Retinal pigment epithelial cell (primary cell): ENCODE measurements at regions not wholly inside any gene's neighbourhood (a gene's known extent, or its start where the extent isn't known, plus 50 kb on each side); places are given as distances from the start of the nearest gene placed in this dataset.
"Not testable (repeated sequence)": the region's sequence is repeated elsewhere in the genome, so short reads cannot be mapped to it uniquely, and the experiment has no call there.

Experiments
- DNase-seq: peaks from one replicate; pipeline ENCODE4 v3.0.0-alpha.2; 2010; ENCODE audit warnings: low read depth
- H3K4me3 ChIP-seq: 2 replicates; pipeline ENCODE4 v1.5.1; 2011; ENCODE audit warnings: mild to moderate bottlenecking, low read length, control low read depth, moderate library complexity
- TF ChIP-seq, protein P1 (sequence below): conservative IDR thresholded peaks from 2 replicates; pipeline ENCODE4 v1.5.1; 2011; ENCODE audit warnings: low read depth, low read length, control low read depth, inconsistent platforms

DNA sequence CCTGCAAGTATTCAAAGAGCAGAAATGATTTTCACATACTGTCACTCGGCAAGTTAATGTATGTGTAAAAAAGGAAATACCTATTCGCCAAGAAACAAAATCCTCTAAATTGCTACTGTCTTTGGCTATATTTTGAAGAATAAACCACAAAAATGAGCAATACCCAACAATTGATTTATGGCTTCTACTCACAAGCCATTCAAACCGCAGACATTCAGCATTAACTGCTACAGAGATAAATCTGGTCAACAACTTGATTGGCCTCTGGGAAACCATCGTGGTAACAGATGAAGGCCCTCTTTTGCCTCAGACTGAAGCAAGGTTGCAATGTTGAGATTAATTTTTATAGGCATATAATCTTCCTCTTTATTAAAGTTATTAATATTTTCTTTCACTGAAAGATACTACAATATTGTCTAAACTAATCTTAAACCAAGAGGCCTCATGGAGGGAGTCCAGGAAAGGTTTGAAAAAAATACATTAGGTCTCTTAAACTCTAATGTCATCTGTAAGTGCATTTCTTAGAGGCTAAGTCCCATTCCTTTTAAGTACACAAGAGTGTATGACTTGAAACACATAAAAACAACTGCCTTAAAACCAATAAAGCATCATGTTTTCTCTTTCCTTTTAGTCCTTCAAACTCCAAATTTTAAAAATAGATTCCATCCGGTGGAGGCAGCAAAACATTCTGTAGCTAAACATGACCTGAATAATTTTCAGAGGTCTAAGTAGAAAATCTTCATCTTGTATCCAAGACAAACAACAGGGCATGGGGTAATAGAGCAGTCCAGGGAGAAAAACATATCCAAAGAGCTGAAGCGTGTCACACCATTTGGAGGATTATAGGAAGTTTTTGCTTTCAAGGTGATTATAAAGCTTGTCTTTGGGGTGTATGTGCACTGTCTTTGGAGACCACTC is 162.4 kb upstream of the TGFBR2 start:
- TF ChIP-seq, protein P1, sequence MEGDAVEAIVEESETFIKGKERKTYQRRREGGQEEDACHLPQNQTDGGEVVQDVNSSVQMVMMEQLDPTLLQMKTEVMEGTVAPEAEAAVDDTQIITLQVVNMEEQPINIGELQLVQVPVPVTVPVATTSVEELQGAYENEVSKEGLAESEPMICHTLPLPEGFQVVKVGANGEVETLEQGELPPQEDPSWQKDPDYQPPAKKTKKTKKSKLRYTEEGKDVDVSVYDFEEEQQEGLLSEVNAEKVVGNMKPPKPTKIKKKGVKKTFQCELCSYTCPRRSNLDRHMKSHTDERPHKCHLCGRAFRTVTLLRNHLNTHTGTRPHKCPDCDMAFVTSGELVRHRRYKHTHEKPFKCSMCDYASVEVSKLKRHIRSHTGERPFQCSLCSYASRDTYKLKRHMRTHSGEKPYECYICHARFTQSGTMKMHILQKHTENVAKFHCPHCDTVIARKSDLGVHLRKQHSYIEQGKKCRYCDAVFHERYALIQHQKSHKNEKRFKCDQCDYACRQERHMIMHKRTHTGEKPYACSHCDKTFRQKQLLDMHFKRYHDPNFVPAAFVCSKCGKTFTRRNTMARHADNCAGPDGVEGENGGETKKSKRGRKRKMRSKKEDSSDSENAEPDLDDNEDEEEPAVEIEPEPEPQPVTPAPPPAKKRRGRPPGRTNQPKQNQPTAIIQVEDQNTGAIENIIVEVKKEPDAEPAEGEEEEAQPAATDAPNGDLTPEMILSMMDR, result no peak
- DNase-seq, result no peak
- H3K4me3 ChIP-seq, result no peak overlapping the region

DNA sequence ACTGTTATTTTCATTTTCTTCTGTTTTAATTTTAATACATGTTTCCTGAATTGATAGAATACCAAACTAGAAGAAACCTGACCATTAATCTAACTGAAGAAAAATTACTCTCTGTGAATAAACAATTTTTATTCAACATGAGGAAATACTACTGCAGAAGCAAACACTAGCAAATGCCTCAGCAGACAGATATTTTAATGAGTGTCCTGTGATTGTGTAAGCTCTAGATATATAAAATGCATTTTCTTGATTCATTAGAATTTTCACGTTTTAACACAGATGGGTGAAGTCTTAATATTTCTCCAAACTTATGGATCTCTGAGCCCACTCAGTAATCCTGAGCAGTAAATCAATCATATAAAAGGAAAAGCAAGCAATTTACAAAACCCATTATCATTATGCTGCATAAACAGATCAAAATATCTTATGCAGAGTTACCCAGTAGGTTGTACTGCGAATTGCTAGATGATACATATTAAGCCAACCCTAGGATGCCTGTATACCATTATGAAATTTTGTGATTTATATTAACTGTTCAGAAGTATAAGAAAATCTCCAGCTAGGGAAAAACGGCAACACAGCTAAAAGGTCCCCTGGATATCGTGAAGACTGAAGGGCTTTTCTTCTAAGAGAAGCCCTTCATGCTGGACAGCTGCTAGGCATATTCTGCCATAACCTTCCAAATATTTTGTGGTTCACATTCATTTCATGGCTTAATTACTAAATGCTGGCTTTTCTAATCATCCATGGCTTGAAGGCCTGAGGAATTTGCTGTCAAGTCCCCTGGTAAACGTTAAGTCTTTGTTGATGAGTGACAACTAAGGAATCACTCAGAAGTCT is 157.7 kb upstream of the TGFBR2 start:
- TF ChIP-seq, protein P1, result no peak
- DNase-seq, result no peak

GRCh38 chr3:30449290-30449632 is 157.1 kb upstream of the TGFBR2 start:
- no peak for DNase-seq
- H3K4me3 ChIP-seq, result no peak overlapping the region
- TF ChIP-seq, protein P1, result no peak

More for the DNA sequence above, 157.7 kb upstream of the TGFBR2 start:
- H3K4me3 ChIP-seq, result no peak overlapping the region

DNA sequence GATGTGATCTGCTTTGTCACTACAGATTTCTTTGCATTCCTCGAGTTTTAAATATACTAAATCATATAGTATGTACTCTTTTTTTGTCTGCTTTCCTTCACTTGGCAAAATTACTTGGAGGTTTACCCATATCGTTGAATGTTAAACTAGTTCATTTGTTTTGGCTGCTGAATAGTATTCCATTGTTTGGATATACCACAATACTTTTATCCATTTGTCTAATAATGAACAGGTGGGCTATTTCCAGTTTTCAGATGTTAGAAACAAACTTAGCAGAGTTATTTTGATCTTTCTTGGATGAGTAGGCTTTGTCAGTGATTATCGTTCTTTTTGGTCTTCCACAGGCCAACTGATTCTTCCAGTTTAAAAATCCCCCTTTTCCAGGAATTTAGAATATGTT is 154.0 kb upstream of the TGFBR2 start:
- DNase-seq, result no peak
- TF ChIP-seq, protein P1, result no peak
- H3K4me3 ChIP-seq, result no peak overlapping the region

DNA sequence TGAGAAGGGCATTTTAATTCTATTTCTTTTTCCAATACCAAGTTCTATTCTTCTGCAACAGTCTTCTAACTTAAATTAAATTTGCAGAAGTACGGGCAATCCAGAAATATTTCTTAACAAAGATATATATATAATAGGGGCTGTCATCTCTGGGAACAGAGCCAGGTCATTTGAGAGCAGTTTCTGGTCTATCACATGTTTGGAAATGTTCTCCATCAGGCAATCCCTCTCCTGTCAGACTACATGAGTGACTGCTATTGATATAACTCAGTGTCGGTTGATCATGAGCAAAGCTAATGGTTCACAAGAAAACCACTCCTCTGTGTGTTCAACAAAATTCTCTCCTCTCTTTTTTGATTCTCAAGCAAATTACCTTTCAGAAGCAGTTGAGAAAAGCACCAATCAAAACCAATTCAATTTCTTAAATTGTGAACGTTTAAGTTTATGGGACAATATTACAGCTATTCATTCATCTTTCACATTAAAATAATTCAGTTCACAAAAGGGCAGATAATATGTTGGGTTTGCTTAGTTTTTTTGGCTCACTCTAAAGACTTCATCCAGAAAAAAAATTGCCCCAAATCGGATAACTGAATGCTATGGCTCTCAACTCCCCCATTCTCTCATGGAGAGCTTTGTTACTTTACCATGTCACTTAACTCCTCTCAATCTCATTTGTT is 152.9 kb upstream of the TGFBR2 start:
- H3K4me3 ChIP-seq, result no peak overlapping the region
- no peak for DNase-seq
- TF ChIP-seq, protein P1, result no peak

- no peak for DNase-seq
- H3K4me3 ChIP-seq, result no peak overlapping the region
- TF ChIP-seq, protein P1, result no peak
Observed at GRCh38 chr3:30454636-30455035, 151.8 kb upstream of the TGFBR2 start.

- DNase-seq, H3K4me3 ChIP-seq: not testable (repeated sequence)
Observed at GRCh38 chr3:30455112-30455511, 151.3 kb upstream of the TGFBR2 start.
